Dedifferentiated amniotic fluid mesenchymal stem cell (primary cell): ENCODE measurements at regions not wholly inside any gene's neighbourhood (a gene's known extent, or its start where the extent isn't known, plus 50 kb on each side); places are given as distances from the start of the nearest gene placed in this dataset.

Source experiments
- DNase-seq: peaks from one replicate; pipeline ENCODE4 v3.0.0-alpha.2; 2016; ENCODE audit errors: extremely low spot score

- DNase-seq, result no peak
These were observed 103.4 kb downstream of the IL20RB start for GRCh38 chr3:137061186-137061585.

GRCh38 chr3:137062250-137062649 is 104.5 kb downstream of the IL20RB start:
- no peak for DNase-seq

- no peak for DNase-seq
These were observed 107.6 kb downstream of the IL20RB start for GRCh38 chr3:137065381-137065780.

GRCh38 chr3:137066092-137066491 is 108.3 kb downstream of the IL20RB start:
- no peak for DNase-seq

- DNase-seq, result no peak
These were observed 113.3 kb downstream of the IL20RB start for GRCh38 chr3:137071104-137071503.

- no peak for DNase-seq
These were observed 117.2 kb downstream of the IL20RB start for GRCh38 chr3:137075020-137075419.

- DNase-seq, result no peak
These were observed 120.3 kb downstream of the IL20RB start for GRCh38 chr3:137078040-137078439.

- DNase-seq, result no peak
These were observed 121.8 kb downstream of the IL20RB start for GRCh38 chr3:137079571-137079970.

GRCh38 chr3:137081711-137082110 is 123.9 kb downstream of the IL20RB start:
- DNase-seq, result no peak

- DNase-seq, result no peak
These were observed 125.0 kb downstream of the IL20RB start for GRCh38 chr3:137082763-137083162.

GRCh38 chr3:137083332-137083731 is 125.5 kb downstream of the IL20RB start:
- DNase-seq, result no peak

GRCh38 chr3:137084586-137084985 is 126.8 kb downstream of the IL20RB start:
- DNase-seq, result no peak

GRCh38 chr3:137097386-137097785 is 139.6 kb downstream of the IL20RB start:
- no peak for DNase-seq

GRCh38 chr3:137097852-137098251 is 140.1 kb downstream of the IL20RB start:
- no peak for DNase-seq

- no peak for DNase-seq
These were observed 141.8 kb downstream of the IL20RB start for GRCh38 chr3:137099364-137100219.

GRCh38 chr3:137100326-137100725 is 142.5 kb downstream of the IL20RB start:
- DNase-seq, result no peak

GRCh38 chr3:137103739-137104138 is 146.0 kb downstream of the IL20RB start:
- DNase-seq, result no peak

- DNase-seq, result peak; percentile 78
These were observed 147.6 kb downstream of the IL20RB start for GRCh38 chr3:137105277-137105977.

- DNase-seq, result no peak
These were observed 148.9 kb downstream of the IL20RB start for GRCh38 chr3:137106612-137107240.

GRCh38 chr3:137108699-137109440 is 151.1 kb downstream of the IL20RB start:
- DNase-seq, result no peak

- no peak for DNase-seq
These were observed 152.7 kb downstream of the IL20RB start for GRCh38 chr3:137110392-137110996.

GRCh38 chr3:137111497-137111896 is 153.7 kb downstream of the IL20RB start:
- no peak for DNase-seq
